ENCODE measurements at regions not wholly inside any gene's neighbourhood (a gene's known extent, or its start where the extent isn't known, plus 50 kb on each side); places are given as distances from the start of the nearest gene placed in this dataset.

DNA sequence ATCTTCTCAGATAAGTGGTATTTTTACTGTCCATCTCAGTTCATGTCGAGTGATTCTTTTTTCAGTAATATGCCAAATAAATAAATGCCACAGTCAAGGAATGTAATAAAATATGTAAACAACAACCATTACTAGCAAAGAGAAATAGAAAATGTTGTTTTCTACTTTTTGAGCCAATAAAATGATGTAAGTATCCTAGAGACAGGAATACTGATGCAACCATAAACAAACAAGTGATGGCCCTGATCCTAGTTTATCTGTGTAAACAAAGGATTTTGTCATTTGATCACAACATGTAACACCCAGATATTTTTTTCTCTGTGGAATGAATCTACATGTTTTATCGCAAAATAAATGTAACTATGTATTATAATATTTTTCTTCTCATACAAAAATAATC is 1852.8 kb downstream of the EFNA5 start:
- Histone ChIP-seq H3K4me3 (ENCODE audit: low read depth in 1 of 2, low read length in 1 of 2) (no peak overlapping the region), H3K9me3 (no peaks in the 10 kb centered on the region), H3K4me1 (ENCODE audit: control insufficient read depth in 1 of 2, insufficient read depth in 1 of 2, low read depth in 1 of 2, low read length in 1 of 2) (no peaks in the 10 kb centered on the region), H3K27ac (no peak overlapping the region), H3K36me3 (no peaks in the 10 kb centered on the region), H3K27me3 (no peaks in the 10 kb centered on the region)
- TF ChIP-seq, protein P1, sequence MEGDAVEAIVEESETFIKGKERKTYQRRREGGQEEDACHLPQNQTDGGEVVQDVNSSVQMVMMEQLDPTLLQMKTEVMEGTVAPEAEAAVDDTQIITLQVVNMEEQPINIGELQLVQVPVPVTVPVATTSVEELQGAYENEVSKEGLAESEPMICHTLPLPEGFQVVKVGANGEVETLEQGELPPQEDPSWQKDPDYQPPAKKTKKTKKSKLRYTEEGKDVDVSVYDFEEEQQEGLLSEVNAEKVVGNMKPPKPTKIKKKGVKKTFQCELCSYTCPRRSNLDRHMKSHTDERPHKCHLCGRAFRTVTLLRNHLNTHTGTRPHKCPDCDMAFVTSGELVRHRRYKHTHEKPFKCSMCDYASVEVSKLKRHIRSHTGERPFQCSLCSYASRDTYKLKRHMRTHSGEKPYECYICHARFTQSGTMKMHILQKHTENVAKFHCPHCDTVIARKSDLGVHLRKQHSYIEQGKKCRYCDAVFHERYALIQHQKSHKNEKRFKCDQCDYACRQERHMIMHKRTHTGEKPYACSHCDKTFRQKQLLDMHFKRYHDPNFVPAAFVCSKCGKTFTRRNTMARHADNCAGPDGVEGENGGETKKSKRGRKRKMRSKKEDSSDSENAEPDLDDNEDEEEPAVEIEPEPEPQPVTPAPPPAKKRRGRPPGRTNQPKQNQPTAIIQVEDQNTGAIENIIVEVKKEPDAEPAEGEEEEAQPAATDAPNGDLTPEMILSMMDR (IDR thresholded peaks at IDR 0.05): no peak

GRCh38 chr5:105817416-105817815 is 1853.3 kb downstream of the EFNA5 start:
- Histone ChIP-seq H3K4me1 (ENCODE audit: control insufficient read depth in 1 of 2, insufficient read depth in 1 of 2, low read depth in 1 of 2, low read length in 1 of 2) (no peaks in the 10 kb centered on the region), H3K4me3 (ENCODE audit: low read depth in 1 of 2, low read length in 1 of 2) (no peak overlapping the region), H3K36me3 (no peaks in the 10 kb centered on the region), H3K9me3 (no peaks in the 10 kb centered on the region), H3K27me3 (no peaks in the 10 kb centered on the region), H3K27ac (no peak overlapping the region)
- TF ChIP-seq, protein P1 (IDR thresholded peaks at IDR 0.05): no peak

GRCh38 chr5:105816961-105817360 is 1853.8 kb downstream of the EFNA5 start:
- TF ChIP-seq, protein P1 (IDR thresholded peaks at IDR 0.05): no peak
- H3K36me3 ChIP-seq: no peaks in the 10 kb centered on the region
- H3K4me3 ChIP-seq (ENCODE audit: low read depth in 1 of 2, low read length in 1 of 2): no peak overlapping the region
- no peaks in the 10 kb centered on the region for H3K9me3 ChIP-seq
- H3K27me3 ChIP-seq: no peaks in the 10 kb centered on the region
- H3K27ac ChIP-seq: no peak overlapping the region
- H3K4me1 ChIP-seq (ENCODE audit: control insufficient read depth in 1 of 2, insufficient read depth in 1 of 2, low read depth in 1 of 2, low read length in 1 of 2): no peaks in the 10 kb centered on the region

- Histone ChIP-seq H3K27me3 (no peaks in the 10 kb centered on the region), H3K4me3 (ENCODE audit: low read depth in 1 of 2, low read length in 1 of 2) (no peak overlapping the region), H3K36me3 (no peaks in the 10 kb centered on the region), H3K9me3 (no peaks in the 10 kb centered on the region), H3K4me1 (ENCODE audit: control insufficient read depth in 1 of 2, insufficient read depth in 1 of 2, low read depth in 1 of 2, low read length in 1 of 2) (no peaks in the 10 kb centered on the region), H3K27ac (no peak overlapping the region)
- TF ChIP-seq, protein P1 (IDR thresholded peaks at IDR 0.05): no peak
Measured at GRCh38 chr5:105812304-105812703, 1858.4 kb downstream of the EFNA5 start.

GRCh38 chr5:105807951-105808350 is 1862.8 kb downstream of the EFNA5 start:
- Histone ChIP-seq H3K4me3 (ENCODE audit: low read depth in 1 of 2, low read length in 1 of 2) (no peak overlapping the region), H3K9me3 (no peaks in the 10 kb centered on the region)
- TF ChIP-seq, protein P1 (IDR thresholded peaks at IDR 0.05): no peak

DNA sequence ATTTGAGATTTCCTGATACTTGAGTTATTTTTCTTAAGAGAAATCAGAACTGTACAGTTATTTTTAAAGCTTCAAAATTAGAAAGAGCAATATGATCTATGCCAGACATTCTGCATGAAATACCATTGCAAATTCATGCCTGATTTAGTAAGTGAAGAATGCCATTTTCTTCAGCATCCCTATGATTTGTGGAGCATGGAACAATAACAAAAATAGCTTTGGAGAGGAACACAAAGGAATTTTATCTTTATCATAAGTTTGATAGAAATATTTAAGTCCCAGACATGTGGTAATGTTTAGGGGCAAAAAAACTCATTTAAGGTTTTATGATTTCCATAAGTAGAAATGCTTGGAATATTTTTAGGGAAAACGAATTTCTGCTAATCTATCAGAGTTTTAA is 1863.4 kb downstream of the EFNA5 start:
- Histone ChIP-seq H3K27me3 (no peaks in the 10 kb centered on the region), H3K36me3 (no peaks in the 10 kb centered on the region), H3K27ac (no peak overlapping the region), H3K4me1 (ENCODE audit: control insufficient read depth in 1 of 2, insufficient read depth in 1 of 2, low read depth in 1 of 2, low read length in 1 of 2) (no peaks in the 10 kb centered on the region), H3K9me3 (no peaks in the 10 kb centered on the region), H3K4me3 (ENCODE audit: low read depth in 1 of 2, low read length in 1 of 2) (no peak overlapping the region)
- TF ChIP-seq, protein P1 (IDR thresholded peaks at IDR 0.05): no peak

More at GRCh38 chr5:105807951-105808350, 1862.8 kb downstream of the EFNA5 start:
- H3K27me3 ChIP-seq: no peaks in the 10 kb centered on the region
- no peaks in the 10 kb centered on the region for H3K36me3 ChIP-seq
- H3K4me1 ChIP-seq (ENCODE audit: control insufficient read depth in 1 of 2, insufficient read depth in 1 of 2, low read depth in 1 of 2, low read length in 1 of 2): no peaks in the 10 kb centered on the region
- H3K27ac ChIP-seq: no peak overlapping the region

Data from neutrophil (primary cell).